Transverse colon (tissue), 4 donors: ENCODE measurements at regions not wholly inside any gene's neighbourhood (a gene's known extent, or its start where the extent isn't known, plus 50 kb on each side); places are given as distances from the start of the nearest gene placed in this dataset.
"Not testable (repeated sequence)": the region's sequence is repeated elsewhere in the genome, so short reads cannot be mapped to it uniquely, and the experiment has no call there.

Experiments
- DNase-seq: peaks from one replicate; pipeline ENCODE4 v3.0.0-alpha.2; 2019
- H3K27ac ChIP-seq, 4 donors: fragments of 200-600 bp; sonication (generic); 2 replicates each; pipeline ENCODE4 v1.5.1; 2016 to 2018; ENCODE audit warnings: inconsistent platforms in 4 of 4
- H3K27me3 ChIP-seq: fragments of 200-600 bp; sonication (generic); 2 replicates; pipeline ENCODE4 v1.5.1; 2017; ENCODE audit warnings: inconsistent platforms
- H3K36me3 ChIP-seq, 4 donors: fragments of 200-600 bp; sonication (generic); 2 replicates each; pipeline ENCODE4 v1.5.1; 2017 to 2019; ENCODE audit warnings: inconsistent platforms in 4 of 4
- H3K4me1 ChIP-seq, 4 donors: fragments of 200-600 bp; sonication (generic); 2 replicates each; pipeline ENCODE4 v1.5.1; 2017 to 2020; ENCODE audit warnings: inconsistent platforms in 4 of 4
- H3K4me3 ChIP-seq, 4 donors: fragments of 200-600 bp; sonication (generic); 1 replicate in 1 of 4; 2 replicates in 3 of 4; pipeline versions ENCODE4 v1.5.1 to v1.6.1; 2017 to 2019; ENCODE audit warnings: inconsistent platforms in 4 of 4
- H3K9me3 ChIP-seq, 2 donors: fragments of 200-600 bp; sonication (generic); 2 replicates each; pipeline ENCODE4 v1.5.1; 2017 to 2019; ENCODE audit warnings: inconsistent platforms in 2 of 2
- CTCF ChIP-seq, 5 experiments: fragments of 200-600 bp in 3 of 5; fragments of 450-650 bp in 2 of 5; sonication (generic) in 3 of 5; IDR thresholded peaks; 1 replicate in 2 of 5; 2 replicates in 3 of 5; pipeline ENCODE4 v1.5.1; 2016 to 2017; ENCODE audit warnings: antibody characterized with exemption in 5 of 5, inconsistent platforms in 3 of 5, mild to moderate bottlenecking in 2 of 5, moderate library complexity in 1 of 5
- EP300 ChIP-seq: sonication (generic); formaldehyde crosslinking; IDR thresholded peaks from one replicate; pipeline ENCODE4 v1.6.1; 2017; ENCODE audit warnings: antibody characterized with exemption, low read depth
- POLR2A ChIP-seq: fragments of 450-650 bp; IDR thresholded peaks from one replicate; pipeline ENCODE4 v1.6.1; 2016; ENCODE audit warnings: antibody characterized with exemption, mild to moderate bottlenecking, moderate library complexity
- POLR2AphosphoS5 ChIP-seq, 3 donors: sonication (generic); formaldehyde crosslinking; IDR thresholded peaks; one replicate each; pipeline ENCODE4 v1.6.1; 2016; ENCODE audit warnings: antibody characterized with exemption in 3 of 3
- WGBS, 2 donors: methylation state at CpG; one replicate each; pipeline ENCODE4 v1.1.5; 2018; ENCODE audit warnings: low coverage in 1 of 2; 5-methylcytosine and 5-hydroxymethylcytosine counted together
- in situ Hi-C, 4 donors: fragments of 200-750 bp; cut with MboI; loops; one replicate each; pipeline versions ENCODE4 v1.15.0 to v1.15.1; 2017; ENCODE audit warnings: low sequenced_read_pairs in 3 of 4, low pct_ligation_motif_present in 1 of 4, low pct_unique_long_range_greater_than_20kb in 1 of 4
- intact Hi-C: fragments of 100-400 bp; cut with DNase I; formaldehyde crosslinking; loops from one replicate; pipeline ENCODE4 v1.15.1; 2023; ENCODE audit warnings: low total_unique reads

- no peaks in the 10 kb centered on the region for H3K9me3 ChIP-seq
- in situ Hi-C loops (no loop called here), intact Hi-C loops (no loop called here)
- no peak for DNase-seq
- TF ChIP-seq EP300 (no peak), CTCF (IDR thresholded peaks at IDR 0.05) (no peak), POLR2A (no peak), POLR2AphosphoS5 (IDR thresholded peaks at IDR 0.05) (no peak)
- H3K4me3 ChIP-seq = no peak overlapping the region
- no peak overlapping the region for H3K27ac ChIP-seq
- WGBS, 2 donors = 68 to 80% methylated on average over 2 of the region's 2 CpGs
- no peaks in the 10 kb centered on the region for H3K4me1 ChIP-seq
- H3K36me3 ChIP-seq = no peaks in the 10 kb centered on the region
- H3K27me3 ChIP-seq = no peaks in the 10 kb centered on the region
Measured at GRCh38 chr4:131344761-131345160, 1804.3 kb upstream of the PCDH10 start.

GRCh38 chr4:131347816-131348215, 1801.3 kb upstream of the PCDH10 start:
- DNase-seq = no peak
- H3K27ac ChIP-seq = no peak overlapping the region
- 23 to 44% methylated on average over 2 of the region's 2 CpGs for WGBS, 2 donors
- no peaks in the 10 kb centered on the region for H3K9me3 ChIP-seq
- intact Hi-C loops = no loop called here
- in situ Hi-C loops = no loop called here
- H3K27me3 ChIP-seq = no peaks in the 10 kb centered on the region
- no peak overlapping the region for H3K4me3 ChIP-seq
- H3K4me1 ChIP-seq = no peaks in the 10 kb centered on the region
- H3K36me3 ChIP-seq = no peaks in the 10 kb centered on the region
- TF ChIP-seq CTCF (IDR thresholded peaks at IDR 0.05) (no peak), POLR2AphosphoS5 (IDR thresholded peaks at IDR 0.05) (no peak), POLR2A (no peak), EP300 (no peak)

- no peak for DNase-seq
Measured at GRCh38 chr4:131348263-131348662, 1800.8 kb upstream of the PCDH10 start.

DNA sequence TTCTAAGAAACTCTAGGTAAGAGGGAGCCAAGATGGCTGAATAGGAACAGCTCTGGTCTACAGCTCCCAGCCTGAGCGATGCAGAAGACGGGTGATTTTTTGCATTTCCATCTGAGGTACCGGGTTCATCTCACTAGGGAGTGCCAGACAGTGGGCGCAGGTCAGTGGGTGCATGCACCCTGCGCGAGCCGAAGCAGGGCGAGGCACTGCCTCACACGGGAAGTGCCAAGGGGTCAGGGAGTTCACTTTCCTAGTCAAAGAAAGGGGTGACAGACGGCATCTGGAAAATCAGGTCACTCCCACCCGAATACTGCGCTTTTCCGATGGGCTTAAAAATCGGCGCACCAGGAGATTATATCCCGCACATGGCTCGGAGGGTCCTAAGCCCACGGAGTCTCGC, 1796.7 kb upstream of the PCDH10 start:
- in situ Hi-C loops, H3K9me3 ChIP-seq, DNase-seq, H3K36me3 ChIP-seq, H3K27ac ChIP-seq, H3K27me3 ChIP-seq, H3K4me3 ChIP-seq, H3K4me1 ChIP-seq, intact Hi-C loops: not testable (repeated sequence)
- 94 to 96% methylated on average over 3 to 19 of the region's 19 CpGs for WGBS, 2 donors

More at GRCh38 chr4:131348263-131348662, 1800.8 kb upstream of the PCDH10 start:
- H3K27ac ChIP-seq = no peak overlapping the region
- no peaks in the 10 kb centered on the region for H3K36me3 ChIP-seq
- WGBS, 2 donors = 37 to 45% methylated on average over 2 of the region's 2 CpGs
- H3K27me3 ChIP-seq = no peaks in the 10 kb centered on the region
- intact Hi-C loops (no loop called here), in situ Hi-C loops (no loop called here)
- H3K4me1 ChIP-seq = no peaks in the 10 kb centered on the region
- H3K9me3 ChIP-seq = no peaks in the 10 kb centered on the region
- TF ChIP-seq EP300 (no peak), POLR2AphosphoS5 (IDR thresholded peaks at IDR 0.05) (no peak), CTCF (IDR thresholded peaks at IDR 0.05) (no peak), POLR2A (no peak)
- H3K4me3 ChIP-seq = no peak overlapping the region

DNA sequence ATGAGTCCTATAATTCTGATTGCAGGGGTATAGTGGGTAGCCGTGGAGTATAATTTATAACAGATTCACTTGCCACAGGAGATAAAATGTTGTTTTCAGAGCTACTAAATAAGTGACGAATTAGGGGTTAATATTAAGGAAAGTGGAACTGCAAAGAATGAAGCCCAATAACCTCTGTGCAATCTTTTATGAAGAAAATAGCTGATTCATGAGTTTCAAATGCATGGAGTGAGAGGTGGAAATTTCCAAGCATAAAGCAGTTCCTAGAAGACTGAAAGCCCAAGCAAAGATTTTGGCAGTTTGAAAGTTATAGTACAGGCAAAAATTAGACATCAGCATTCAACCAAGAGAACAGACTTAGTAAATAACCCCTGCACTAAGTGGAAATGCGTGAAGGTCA, 1782.4 kb upstream of the PCDH10 start:
- no peaks in the 10 kb centered on the region for H3K4me1 ChIP-seq
- WGBS, 2 donors = 49 to 54% methylated on average over 3 of the region's 3 CpGs
- no peak overlapping the region for H3K27ac ChIP-seq
- no peak for DNase-seq
- no peaks in the 10 kb centered on the region for H3K27me3 ChIP-seq
- no peak for TF ChIP-seq EP300
- TF ChIP-seq CTCF (IDR thresholded peaks at IDR 0.05) = no peak
- no peak for TF ChIP-seq POLR2A
- intact Hi-C loops = no loop called here
- H3K4me3 ChIP-seq = no peak overlapping the region
- in situ Hi-C loops = no loop called here
- no peaks in the 10 kb centered on the region for H3K36me3 ChIP-seq
- H3K9me3 ChIP-seq = no peaks in the 10 kb centered on the region
